Astrocyte of the cerebellum (primary cell): ENCODE measurements at regions not wholly inside any gene's neighbourhood (a gene's known extent, or its start where the extent isn't known, plus 50 kb on each side); places are given as distances from the start of the nearest gene placed in this dataset.

Source experiments
- DNase-seq: peaks from one replicate; pipeline ENCODE4 v3.0.0-alpha.2; 2011; ENCODE audit warnings: low read depth
- H3K4me3 ChIP-seq: 2 replicates; pipeline ENCODE4 v1.5.1; 2011; ENCODE audit warnings: mild to moderate bottlenecking, low read depth, low read length, moderate library complexity
- in situ Hi-C: cut with HindIII; loops from 2 replicates; pipeline ENCODE4 v1.10.0; 2017; ENCODE audit warnings: low sequenced_read_pairs
- TF ChIP-seq, protein P1 (sequence below): IDR thresholded peaks from 2 replicates; pipeline ENCODE4 v1.5.1; 2012; ENCODE audit warnings: low read length, low read depth, moderate library complexity, mild to moderate bottlenecking; ENCODE audit errors: missing control alignments

DNA sequence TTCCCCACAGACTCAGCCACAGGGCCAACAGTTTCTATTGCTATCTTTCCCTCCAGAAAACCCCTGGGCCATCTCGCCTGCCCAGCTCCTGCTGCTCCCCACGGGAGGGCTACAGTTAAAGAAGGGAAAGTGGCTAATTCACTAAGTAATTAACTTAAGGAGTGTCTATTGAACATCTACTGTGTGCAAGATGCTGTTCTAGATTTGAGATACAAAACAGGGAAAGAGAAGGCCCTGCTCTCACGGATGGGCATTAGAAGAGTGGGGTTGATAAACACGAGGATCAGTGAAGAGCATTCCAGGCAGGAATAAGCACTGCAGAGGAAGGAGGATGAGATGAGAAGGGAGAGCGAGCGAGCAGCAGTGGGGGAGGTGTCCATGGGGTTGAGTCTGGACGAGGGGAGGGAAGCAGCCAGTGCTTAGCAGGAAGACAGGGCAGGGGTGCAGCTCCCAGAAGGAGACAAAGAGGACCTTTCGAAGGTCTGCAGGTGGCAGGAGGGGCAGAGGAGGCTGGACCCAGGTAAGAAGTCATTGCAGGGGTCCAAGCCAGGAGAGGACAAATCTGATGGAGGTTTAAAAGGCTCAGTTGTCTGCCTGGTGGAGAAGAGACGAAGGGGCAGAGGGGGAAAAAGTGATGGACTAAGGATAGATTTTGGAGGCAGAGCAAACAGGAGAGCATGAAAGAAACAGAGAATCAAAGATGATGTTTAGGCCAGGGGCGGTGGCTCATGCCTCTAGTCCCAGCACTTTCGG, 64.7 kb downstream of the KLF15 start:
- no peak for DNase-seq
- in situ Hi-C loops = no loop called here
- TF ChIP-seq, protein P1, sequence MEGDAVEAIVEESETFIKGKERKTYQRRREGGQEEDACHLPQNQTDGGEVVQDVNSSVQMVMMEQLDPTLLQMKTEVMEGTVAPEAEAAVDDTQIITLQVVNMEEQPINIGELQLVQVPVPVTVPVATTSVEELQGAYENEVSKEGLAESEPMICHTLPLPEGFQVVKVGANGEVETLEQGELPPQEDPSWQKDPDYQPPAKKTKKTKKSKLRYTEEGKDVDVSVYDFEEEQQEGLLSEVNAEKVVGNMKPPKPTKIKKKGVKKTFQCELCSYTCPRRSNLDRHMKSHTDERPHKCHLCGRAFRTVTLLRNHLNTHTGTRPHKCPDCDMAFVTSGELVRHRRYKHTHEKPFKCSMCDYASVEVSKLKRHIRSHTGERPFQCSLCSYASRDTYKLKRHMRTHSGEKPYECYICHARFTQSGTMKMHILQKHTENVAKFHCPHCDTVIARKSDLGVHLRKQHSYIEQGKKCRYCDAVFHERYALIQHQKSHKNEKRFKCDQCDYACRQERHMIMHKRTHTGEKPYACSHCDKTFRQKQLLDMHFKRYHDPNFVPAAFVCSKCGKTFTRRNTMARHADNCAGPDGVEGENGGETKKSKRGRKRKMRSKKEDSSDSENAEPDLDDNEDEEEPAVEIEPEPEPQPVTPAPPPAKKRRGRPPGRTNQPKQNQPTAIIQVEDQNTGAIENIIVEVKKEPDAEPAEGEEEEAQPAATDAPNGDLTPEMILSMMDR = no peak
- H3K4me3 ChIP-seq = no peak overlapping the region

DNA sequence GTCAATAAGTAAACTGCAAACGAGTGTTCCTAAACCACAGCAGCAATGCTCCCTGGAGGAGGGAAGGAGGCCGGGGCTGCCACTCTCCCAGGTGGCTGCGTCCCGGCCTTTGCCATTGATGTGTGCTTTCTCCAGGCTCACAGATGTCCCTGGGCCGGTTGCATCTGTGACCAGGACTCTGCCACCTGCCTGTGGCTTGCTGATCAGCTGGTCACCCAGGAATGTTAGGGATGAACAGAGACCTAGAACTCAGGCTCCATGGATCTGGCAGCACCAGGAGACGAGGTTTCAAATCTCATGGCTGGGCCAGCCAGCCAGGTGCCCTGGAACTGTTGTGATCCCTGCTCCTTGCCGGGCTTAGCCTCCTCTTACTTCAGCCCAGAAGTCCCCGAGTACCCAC, 65.7 kb downstream of the KLF15 start:
- DNase-seq = no peak
- in situ Hi-C loops = no loop called here
- TF ChIP-seq, protein P1 = no peak

GRCh38 chr3:126291061-126291460, 66.1 kb downstream of the KLF15 start:
- TF ChIP-seq, protein P1 = no peak
- H3K4me3 ChIP-seq = no peak overlapping the region
- in situ Hi-C loops = no loop called here
- DNase-seq = no peak

More for the DNA sequence above, 65.7 kb downstream of the KLF15 start:
- H3K4me3 ChIP-seq = no peak overlapping the region

DNA sequence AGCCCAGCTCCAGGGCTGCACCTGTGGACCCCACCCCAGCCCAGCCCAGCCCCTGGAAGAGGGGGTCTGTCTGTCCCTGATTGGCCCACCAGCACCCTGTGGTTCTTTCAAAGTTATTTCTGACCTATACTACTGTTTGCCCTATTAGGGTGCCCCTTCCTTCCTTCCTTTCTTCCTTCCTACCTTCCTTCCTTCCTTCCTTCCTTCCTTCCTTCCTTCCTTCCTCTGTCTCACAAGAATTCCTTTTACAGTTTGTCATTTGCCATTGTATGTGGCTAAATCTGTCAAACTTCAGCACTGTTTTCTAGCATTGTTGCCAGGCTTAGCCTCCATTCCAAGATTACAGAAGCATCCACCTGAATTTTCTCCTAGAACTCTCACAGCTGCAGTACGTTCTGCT, 66.9 kb downstream of the KLF15 start:
- no peak for DNase-seq
- in situ Hi-C loops = no loop called here
- no peak overlapping the region for H3K4me3 ChIP-seq
- TF ChIP-seq, protein P1 = no peak

DNA sequence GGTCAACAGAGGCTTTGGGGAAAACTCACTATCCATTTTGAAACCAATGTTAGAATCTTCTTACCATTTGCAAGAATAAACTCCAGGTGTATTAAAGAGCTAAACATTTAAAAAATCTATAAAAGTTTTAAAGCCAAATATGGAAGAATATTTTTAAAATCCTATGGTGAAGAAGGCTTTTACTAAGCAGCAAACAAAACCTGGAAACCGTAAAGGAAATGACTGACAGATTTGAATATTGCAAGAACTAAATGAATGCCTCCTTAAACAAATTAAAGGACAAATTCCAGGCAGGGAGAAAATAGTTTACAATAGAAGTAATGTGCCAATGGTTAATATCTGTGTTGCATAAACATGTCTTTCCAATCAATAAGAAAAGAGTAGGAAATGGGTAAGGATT, 68.1 kb downstream of the KLF15 start:
- TF ChIP-seq, protein P1 = no peak
- no peak for DNase-seq
- in situ Hi-C loops = no loop called here
- no peak overlapping the region for H3K4me3 ChIP-seq

DNA sequence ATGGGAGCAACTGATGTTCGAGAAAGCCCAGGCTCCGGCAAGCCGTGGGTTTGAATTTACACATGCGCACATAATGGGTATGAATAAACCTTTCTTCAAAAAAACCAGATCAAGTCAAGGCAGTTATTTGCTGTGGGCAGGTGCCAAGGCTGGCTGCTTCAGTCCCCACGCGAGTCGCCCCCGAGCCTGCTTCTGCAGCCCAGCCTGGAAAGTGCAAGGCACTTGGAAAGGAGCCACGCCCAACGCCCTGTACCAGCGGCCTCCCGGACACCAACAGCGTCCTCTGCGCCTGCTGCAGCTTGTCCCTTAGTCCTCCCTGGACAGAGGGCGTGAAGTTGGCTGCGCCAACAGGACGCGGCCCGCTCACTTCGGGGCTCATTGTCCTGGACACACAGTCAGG, 68.9 kb downstream of the KLF15 start:
- in situ Hi-C loops = no loop called here
- H3K4me3 ChIP-seq = no peak overlapping the region
- no peak for DNase-seq
- TF ChIP-seq, protein P1 = no peak
